WTC11 (cell line): ENCODE measurements at regions not wholly inside any gene's neighbourhood (a gene's known extent, or its start where the extent isn't known, plus 50 kb on each side); places are given as distances from the start of the nearest gene placed in this dataset.

Source experiments
- ATAC-seq: fragments of 200-7000 bp; cut with Tn5 transposase; 2 replicates; pipeline ENCODE4 v1.10.0; 2021; ENCODE audit warnings: mild to moderate bottlenecking, moderate library complexity
- CTCF ChIA-PET: fragments of 300-600 bp; sonication (Branson Sonifier 250); formaldehyde crosslinking; loops from one replicate; lab custom pipeline; 2021; ENCODE audit warnings: antibody characterized with exemption; lab: Charles Lee
- POLR2A ChIA-PET: fragments of 350-600 bp; sonication (Branson Sonifier 250); formaldehyde crosslinking; loops from one replicate; lab custom pipeline; 2021; ENCODE audit warnings: antibody characterized with exemption; lab: Charles Lee
- DNase-seq: peaks from one replicate; pipeline ENCODE4 v3.0.0; 2021; ENCODE audit warnings: low spot score
- H3K27ac Mint-ChIP-seq: 2 replicates; pipeline ENCODE4 v1.8.0; 2021; ENCODE audit warnings: mixed read lengths
- H3K27me3 Mint-ChIP-seq: 2 replicates; pipeline ENCODE4 v1.8.0; 2021; ENCODE audit warnings: low read depth, mild to moderate bottlenecking, moderate library complexity, mixed read lengths
- H3K36me3 Mint-ChIP-seq: 2 replicates; pipeline ENCODE4 v1.8.0; 2021; ENCODE audit warnings: mixed read lengths
- H3K4me1 Mint-ChIP-seq: 2 replicates; pipeline ENCODE4 v1.8.0; 2022; ENCODE audit warnings: mixed read lengths
- H3K4me3 Mint-ChIP-seq: 2 replicates; pipeline ENCODE4 v1.8.0; 2021; ENCODE audit warnings: mild to moderate bottlenecking, moderate library complexity, mixed read lengths
- H3K9me3 Mint-ChIP-seq: 2 replicates; pipeline ENCODE4 v1.8.0; 2021; ENCODE audit warnings: mixed read lengths
- AFF4 ChIP-seq: sonication (generic); formaldehyde crosslinking; IDR thresholded peaks from 2 replicates; pipeline ENCODE4 v1.8.1; 2023; ENCODE audit warnings: mild to moderate bottlenecking, missing genetic modification reagents, borderline replicate concordance
- E2F5 ChIP-seq: sonication (generic); formaldehyde crosslinking; IDR thresholded peaks from 2 replicates; pipeline ENCODE4 v1.8.1; 2022; ENCODE audit warnings: mild to moderate bottlenecking, moderate library complexity, missing genetic modification reagents
- EMX1 ChIP-seq: fragments of 250-450 bp; sonication (Bioruptor Pico); IDR thresholded peaks from 2 replicates; pipeline ENCODE4 v1.8.0; 2021; ENCODE audit warnings: mild to moderate bottlenecking
- ESRRA ChIP-seq: sonication (generic); formaldehyde crosslinking; IDR thresholded peaks from 2 replicates; pipeline ENCODE4 v1.8.1; 2022; ENCODE audit warnings: mild to moderate bottlenecking, missing genetic modification reagents, borderline replicate concordance
- ETV6 ChIP-seq: sonication (generic); formaldehyde crosslinking; IDR thresholded peaks from 2 replicates; pipeline ENCODE4 v1.8.1; 2022; ENCODE audit warnings: mild to moderate bottlenecking, missing genetic modification reagents
- NFE2L1 ChIP-seq: sonication (generic); formaldehyde crosslinking; IDR thresholded peaks from 2 replicates; pipeline ENCODE4 v1.8.1; 2023; ENCODE audit warnings: missing genetic modification reagents
- NR1H2 ChIP-seq: sonication (generic); formaldehyde crosslinking; IDR thresholded peaks from 2 replicates; pipeline ENCODE4 v1.9.0; 2021; ENCODE audit warnings: mild to moderate bottlenecking, moderate library complexity, missing genetic modification reagents
- OVOL2 ChIP-seq: fragments of 250-450 bp; sonication (Bioruptor Pico); IDR thresholded peaks from 2 replicates; pipeline ENCODE4 v1.9.0; 2021; ENCODE audit warnings: mild to moderate bottlenecking, borderline replicate concordance
- SOX15 ChIP-seq: fragments of 250-450 bp; sonication (Bioruptor Pico); IDR thresholded peaks from 2 replicates; pipeline ENCODE4 v1.9.0; 2021; ENCODE audit warnings: mild to moderate bottlenecking
- ZNF138 ChIP-seq: sonication (generic); formaldehyde crosslinking; conservative IDR thresholded peaks from 2 replicates; pipeline ENCODE4 v1.8.1; 2022; ENCODE audit warnings: mild to moderate bottlenecking, moderate library complexity, missing genetic modification reagents
- ZNF263 ChIP-seq: sonication (generic); formaldehyde crosslinking; IDR thresholded peaks from 2 replicates; pipeline ENCODE4 v1.8.1; 2022; ENCODE audit warnings: low read depth, mild to moderate bottlenecking, moderate library complexity, missing genetic modification reagents
- ZNF416 ChIP-seq: fragments of 250-450 bp; sonication (Bioruptor Pico); IDR thresholded peaks from 2 replicates; pipeline ENCODE4 v1.9.0; 2021; ENCODE audit warnings: mild to moderate bottlenecking, inconsistent platforms
- ZNF423 ChIP-seq: fragments of 250-450 bp; sonication (Bioruptor Pico); IDR thresholded peaks from 2 replicates; pipeline ENCODE4 v2.1.2; 2022; ENCODE audit warnings: mild to moderate bottlenecking, moderate library complexity
- TF ChIP-seq, protein P1 (sequence below): sonication (generic); formaldehyde crosslinking; IDR thresholded peaks from 2 replicates; pipeline ENCODE4 v1.8.1; 2023; ENCODE audit warnings: mild to moderate bottlenecking, missing genetic modification reagents, moderate library complexity
- TF ChIP-seq, protein P2 (sequence below): sonication (generic); formaldehyde crosslinking; IDR thresholded peaks from 2 replicates; pipeline ENCODE4 v1.8.0; 2023; ENCODE audit warnings: missing genetic modification reagents, mild to moderate bottlenecking, borderline replicate concordance
- TF ChIP-seq, protein P3 (sequence below): sonication (generic); formaldehyde crosslinking; IDR thresholded peaks from 2 replicates; pipeline ENCODE4 v1.8.1; 2023; ENCODE audit warnings: mild to moderate bottlenecking, missing genetic modification reagents

DNA sequence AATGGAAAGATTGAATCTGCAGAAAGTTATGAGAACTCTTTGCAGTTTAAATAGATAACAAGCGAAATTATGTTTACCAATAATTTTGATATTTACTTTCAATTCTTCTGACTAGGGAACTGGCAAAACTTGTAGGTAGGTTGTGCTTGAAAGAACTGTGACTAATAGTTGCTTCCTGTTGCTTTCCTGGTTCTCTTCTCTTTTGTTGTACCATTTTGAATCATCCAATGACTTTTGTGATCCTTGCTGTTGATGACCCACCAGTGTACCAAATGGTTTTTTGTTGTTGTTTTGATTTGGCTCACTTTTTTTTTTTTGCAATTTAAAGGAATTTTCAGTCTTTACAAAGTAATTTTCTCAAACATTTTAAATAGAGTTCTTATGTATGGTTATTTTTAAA lies 64.9 kb upstream of the DCBLD2 start (continued):
- TF ChIP-seq NR1H2 (no peak), ETV6 (CRISPR knock-in tag) (no peak), ESRRA (CRISPR knock-in tag) (no peak), SOX15 (CRISPR knock-in tag) (no peak), ZNF423 (no peak), OVOL2 (CRISPR knock-in tag) (no peak), NFE2L1 (CRISPR knock-in tag) (no peak), E2F5 (no peak), AFF4 (CRISPR knock-in tag) (no peak), ZNF138 (CRISPR knock-in tag) (no peak), ZNF263 (no peak)
- TF ChIP-seq, protein P1, sequence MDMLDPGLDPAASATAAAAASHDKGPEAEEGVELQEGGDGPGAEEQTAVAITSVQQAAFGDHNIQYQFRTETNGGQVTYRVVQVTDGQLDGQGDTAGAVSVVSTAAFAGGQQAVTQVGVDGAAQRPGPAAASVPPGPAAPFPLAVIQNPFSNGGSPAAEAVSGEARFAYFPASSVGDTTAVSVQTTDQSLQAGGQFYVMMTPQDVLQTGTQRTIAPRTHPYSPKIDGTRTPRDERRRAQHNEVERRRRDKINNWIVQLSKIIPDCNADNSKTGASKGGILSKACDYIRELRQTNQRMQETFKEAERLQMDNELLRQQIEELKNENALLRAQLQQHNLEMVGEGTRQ (CRISPR knock-in tag), result no peak
- TF ChIP-seq, protein P2, sequence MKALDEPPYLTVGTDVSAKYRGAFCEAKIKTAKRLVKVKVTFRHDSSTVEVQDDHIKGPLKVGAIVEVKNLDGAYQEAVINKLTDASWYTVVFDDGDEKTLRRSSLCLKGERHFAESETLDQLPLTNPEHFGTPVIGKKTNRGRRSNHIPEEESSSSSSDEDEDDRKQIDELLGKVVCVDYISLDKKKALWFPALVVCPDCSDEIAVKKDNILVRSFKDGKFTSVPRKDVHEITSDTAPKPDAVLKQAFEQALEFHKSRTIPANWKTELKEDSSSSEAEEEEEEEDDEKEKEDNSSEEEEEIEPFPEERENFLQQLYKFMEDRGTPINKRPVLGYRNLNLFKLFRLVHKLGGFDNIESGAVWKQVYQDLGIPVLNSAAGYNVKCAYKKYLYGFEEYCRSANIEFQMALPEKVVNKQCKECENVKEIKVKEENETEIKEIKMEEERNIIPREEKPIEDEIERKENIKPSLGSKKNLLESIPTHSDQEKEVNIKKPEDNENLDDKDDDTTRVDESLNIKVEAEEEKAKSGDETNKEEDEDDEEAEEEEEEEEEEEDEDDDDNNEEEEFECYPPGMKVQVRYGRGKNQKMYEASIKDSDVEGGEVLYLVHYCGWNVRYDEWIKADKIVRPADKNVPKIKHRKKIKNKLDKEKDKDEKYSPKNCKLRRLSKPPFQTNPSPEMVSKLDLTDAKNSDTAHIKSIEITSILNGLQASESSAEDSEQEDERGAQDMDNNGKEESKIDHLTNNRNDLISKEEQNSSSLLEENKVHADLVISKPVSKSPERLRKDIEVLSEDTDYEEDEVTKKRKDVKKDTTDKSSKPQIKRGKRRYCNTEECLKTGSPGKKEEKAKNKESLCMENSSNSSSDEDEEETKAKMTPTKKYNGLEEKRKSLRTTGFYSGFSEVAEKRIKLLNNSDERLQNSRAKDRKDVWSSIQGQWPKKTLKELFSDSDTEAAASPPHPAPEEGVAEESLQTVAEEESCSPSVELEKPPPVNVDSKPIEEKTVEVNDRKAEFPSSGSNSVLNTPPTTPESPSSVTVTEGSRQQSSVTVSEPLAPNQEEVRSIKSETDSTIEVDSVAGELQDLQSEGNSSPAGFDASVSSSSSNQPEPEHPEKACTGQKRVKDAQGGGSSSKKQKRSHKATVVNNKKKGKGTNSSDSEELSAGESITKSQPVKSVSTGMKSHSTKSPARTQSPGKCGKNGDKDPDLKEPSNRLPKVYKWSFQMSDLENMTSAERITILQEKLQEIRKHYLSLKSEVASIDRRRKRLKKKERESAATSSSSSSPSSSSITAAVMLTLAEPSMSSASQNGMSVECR, result no peak
- TF ChIP-seq, protein P3, sequence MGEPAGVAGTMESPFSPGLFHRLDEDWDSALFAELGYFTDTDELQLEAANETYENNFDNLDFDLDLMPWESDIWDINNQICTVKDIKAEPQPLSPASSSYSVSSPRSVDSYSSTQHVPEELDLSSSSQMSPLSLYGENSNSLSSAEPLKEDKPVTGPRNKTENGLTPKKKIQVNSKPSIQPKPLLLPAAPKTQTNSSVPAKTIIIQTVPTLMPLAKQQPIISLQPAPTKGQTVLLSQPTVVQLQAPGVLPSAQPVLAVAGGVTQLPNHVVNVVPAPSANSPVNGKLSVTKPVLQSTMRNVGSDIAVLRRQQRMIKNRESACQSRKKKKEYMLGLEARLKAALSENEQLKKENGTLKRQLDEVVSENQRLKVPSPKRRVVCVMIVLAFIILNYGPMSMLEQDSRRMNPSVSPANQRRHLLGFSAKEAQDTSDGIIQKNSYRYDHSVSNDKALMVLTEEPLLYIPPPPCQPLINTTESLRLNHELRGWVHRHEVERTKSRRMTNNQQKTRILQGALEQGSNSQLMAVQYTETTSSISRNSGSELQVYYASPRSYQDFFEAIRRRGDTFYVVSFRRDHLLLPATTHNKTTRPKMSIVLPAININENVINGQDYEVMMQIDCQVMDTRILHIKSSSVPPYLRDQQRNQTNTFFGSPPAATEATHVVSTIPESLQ, result no peak

- no peak for DNase-seq
- POLR2A ChIA-PET, result no interaction called here
- Mint-ChIP-seq H3K27ac (no peak overlapping the region), H3K4me1 (no peaks in the 10 kb centered on the region), H3K36me3 (no peaks in the 10 kb centered on the region), H3K9me3 (no peaks in the 10 kb centered on the region), H3K27me3 (no peaks in the 10 kb centered on the region), H3K4me3 (no peak overlapping the region)
- CTCF ChIA-PET, result no interaction called here
- TF ChIP-seq ZNF416 (CRISPR knock-in tag), result no peak
- no peak for TF ChIP-seq ZNF263
- TF ChIP-seq EMX1 (CRISPR knock-in tag), result no peak
- no peak for ATAC-seq
Observed at GRCh38 chr3:98964784-98965183, 63.3 kb upstream of the DCBLD2 start.
